H1 (cell line): ENCODE measurements at regions not wholly inside any gene's neighbourhood (a gene's known extent, or its start where the extent isn't known, plus 50 kb on each side); places are given as distances from the start of the nearest gene placed in this dataset.

Experiments
- BRCA1 ChIP-seq: IDR thresholded peaks from 2 replicates; pipeline ENCODE4 v1.6.1; 2012; ENCODE audit warnings: low read depth, low read length, improper control_type of control experiment
- EP300 ChIP-seq, 2 experiments: IDR thresholded peaks; 1 replicate in 1 of 2; 2 replicates in 1 of 2; pipeline ENCODE4 v1.6.1; 2011 to 2012; ENCODE audit warnings: low read depth in 2 of 2, low read length in 2 of 2, mild to moderate bottlenecking in 2 of 2, borderline replicate concordance in 1 of 2, inconsistent platforms in 1 of 2, moderate library complexity in 1 of 2
- EZH2 ChIP-seq: fragments of 200-600 bp; sonication (generic); IDR thresholded peaks from 2 replicates; pipeline ENCODE4 v1.7.1; 2012; ENCODE audit warnings: low read depth, mild to moderate bottlenecking, moderate library complexity, low read length, inconsistent platforms; ENCODE audit not compliant: severe bottlenecking
- MAFK ChIP-seq: IDR thresholded peaks from 2 replicates; pipeline ENCODE4 v1.6.1; 2012; ENCODE audit warnings: low read depth, mild to moderate bottlenecking, improper control_type of control experiment, low read length
- NRF1 ChIP-seq: IDR thresholded peaks from 2 replicates; pipeline ENCODE4 v1.6.1; 2011; ENCODE audit warnings: mild to moderate bottlenecking, low read depth, low read length, improper control_type of control experiment
- POLR2A ChIP-seq, 2 experiments: IDR thresholded peaks; 1 replicate in 1 of 2; 2 replicates in 1 of 2; pipeline ENCODE4 v1.6.1; 2011; ENCODE audit warnings: low read depth in 2 of 2, low read length in 2 of 2, mild to moderate bottlenecking in 2 of 2; ENCODE audit errors: control extremely low read depth in 1 of 2
- SP2 ChIP-seq: IDR thresholded peaks from 2 replicates; pipeline ENCODE4 v1.6.1; 2012; ENCODE audit warnings: mild to moderate bottlenecking, low read length, inconsistent platforms
- TF ChIP-seq, protein P1 (sequence below), 3 experiments: IDR thresholded peaks; 1 replicate in 2 of 3; 2 replicates in 1 of 3; pipeline versions ENCODE4 v1.5.1 to v1.6.1; 2011; ENCODE audit warnings: low read length in 3 of 3, mild to moderate bottlenecking in 3 of 3, inconsistent platforms in 2 of 3, low read depth in 1 of 3, moderate library complexity in 1 of 3; ENCODE audit not compliant: insufficient read depth in 1 of 3; ENCODE audit errors: control extremely low read depth in 1 of 3

- no peak for TF ChIP-seq EZH2
- no peak for TF ChIP-seq BRCA1
- no peak for TF ChIP-seq POLR2A (IDR thresholded peaks at IDR 0.05; ENCODE audit: control extremely low read depth in 1 of 2, low read depth in 2 of 2, low read length in 2 of 2)
- no peak for TF ChIP-seq MAFK
- no peak for TF ChIP-seq SP2
- TF ChIP-seq, protein P1, sequence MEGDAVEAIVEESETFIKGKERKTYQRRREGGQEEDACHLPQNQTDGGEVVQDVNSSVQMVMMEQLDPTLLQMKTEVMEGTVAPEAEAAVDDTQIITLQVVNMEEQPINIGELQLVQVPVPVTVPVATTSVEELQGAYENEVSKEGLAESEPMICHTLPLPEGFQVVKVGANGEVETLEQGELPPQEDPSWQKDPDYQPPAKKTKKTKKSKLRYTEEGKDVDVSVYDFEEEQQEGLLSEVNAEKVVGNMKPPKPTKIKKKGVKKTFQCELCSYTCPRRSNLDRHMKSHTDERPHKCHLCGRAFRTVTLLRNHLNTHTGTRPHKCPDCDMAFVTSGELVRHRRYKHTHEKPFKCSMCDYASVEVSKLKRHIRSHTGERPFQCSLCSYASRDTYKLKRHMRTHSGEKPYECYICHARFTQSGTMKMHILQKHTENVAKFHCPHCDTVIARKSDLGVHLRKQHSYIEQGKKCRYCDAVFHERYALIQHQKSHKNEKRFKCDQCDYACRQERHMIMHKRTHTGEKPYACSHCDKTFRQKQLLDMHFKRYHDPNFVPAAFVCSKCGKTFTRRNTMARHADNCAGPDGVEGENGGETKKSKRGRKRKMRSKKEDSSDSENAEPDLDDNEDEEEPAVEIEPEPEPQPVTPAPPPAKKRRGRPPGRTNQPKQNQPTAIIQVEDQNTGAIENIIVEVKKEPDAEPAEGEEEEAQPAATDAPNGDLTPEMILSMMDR (IDR thresholded peaks at IDR 0.05; ENCODE audit: control extremely low read depth in 1 of 3, insufficient read depth in 1 of 3, low read depth in 1 of 3, low read length in 3 of 3): no peak
- no peak for TF ChIP-seq EP300 (IDR thresholded peaks at IDR 0.05; ENCODE audit: borderline replicate concordance in 1 of 2, low read depth in 2 of 2, low read length in 2 of 2)
- no peak for TF ChIP-seq NRF1
Measured at GRCh38 chr6:72530750-72531149, 91.1 kb upstream of the KCNQ5 start.
